Endodermal cell (in vitro differentiated cells): ENCODE measurements at regions not wholly inside any gene's neighbourhood (a gene's known extent, or its start where the extent isn't known, plus 50 kb on each side); places are given as distances from the start of the nearest gene placed in this dataset.

ENCODE experiments used
- DNase-seq: peaks from one replicate; pipeline ENCODE4 v3.0.0-alpha.2; 2017
- H3K27ac ChIP-seq: 2 replicates; pipeline ENCODE4 v1.5.1; 2013; ENCODE audit warnings: mild to moderate bottlenecking, low read depth, low read length, moderate library complexity
- H3K27me3 ChIP-seq: 2 replicates; pipeline ENCODE4 v1.6.1; 2013; ENCODE audit warnings: mild to moderate bottlenecking, low read length, moderate library complexity; ENCODE audit not compliant: insufficient read depth, control insufficient read depth, poor library complexity, severe bottlenecking
- H3K36me3 ChIP-seq: 2 replicates; pipeline ENCODE4 v1.7.0; 2013; ENCODE audit warnings: mild to moderate bottlenecking, low read length, moderate library complexity; ENCODE audit not compliant: control insufficient read depth, insufficient read depth
- H3K4me1 ChIP-seq: one replicate; pipeline ENCODE4 v1.7.0; 2013; ENCODE audit warnings: low read length; ENCODE audit not compliant: control insufficient read depth, insufficient read depth
- H3K4me3 ChIP-seq: 2 replicates; pipeline ENCODE4 v1.5.1; 2013; ENCODE audit warnings: mild to moderate bottlenecking, low read length, moderate library complexity
- H3K9ac ChIP-seq: 2 replicates; pipeline ENCODE4 v1.6.1; 2013; ENCODE audit warnings: mild to moderate bottlenecking, low read length, moderate library complexity; ENCODE audit not compliant: poor library complexity, severe bottlenecking; ENCODE audit errors: extremely low read depth
- H3K9me3 ChIP-seq: 2 replicates; pipeline ENCODE4 v1.6.1; 2013; ENCODE audit warnings: mild to moderate bottlenecking, low read length, moderate library complexity; ENCODE audit not compliant: control insufficient read depth
- H3K27ac Mint-ChIP-seq: 2 replicates; pipeline ENCODE4 v1.8.0; 2020; ENCODE audit warnings: mixed read lengths
- H3K27me3 Mint-ChIP-seq: 2 replicates; pipeline ENCODE4 v1.8.0; 2021; ENCODE audit warnings: mild to moderate bottlenecking, mixed read lengths; ENCODE audit not compliant: insufficient read depth
- H3K36me3 Mint-ChIP-seq: 2 replicates; pipeline ENCODE4 v1.8.0; 2020; ENCODE audit warnings: low read depth, mixed read lengths
- H3K4me1 Mint-ChIP-seq: 2 replicates; pipeline ENCODE4 v1.8.0; 2020; ENCODE audit warnings: mixed read lengths
- H3K4me3 Mint-ChIP-seq: 2 replicates; pipeline ENCODE4 v1.8.0; 2020; ENCODE audit warnings: mild to moderate bottlenecking, moderate library complexity, mixed read lengths
- H3K9me3 Mint-ChIP-seq: 2 replicates; pipeline ENCODE4 v1.8.0; 2020; ENCODE audit warnings: mild to moderate bottlenecking, mixed read lengths
- WGBS, 2 experiments: methylation state at CpG; one replicate each; pipeline versions ENCODE4 v1.1.5 to v1.1.7; 2013; ENCODE audit warnings: missing lambda C conversion rate in 2 of 2, mixed read lengths in 1 of 2; ENCODE audit not compliant: insufficient coverage in 1 of 2, insufficient read length in 1 of 2; 5-methylcytosine and 5-hydroxymethylcytosine counted together
- TF ChIP-seq, protein P1 (sequence below): fragments of 200-600 bp; sonication (generic); conservative IDR thresholded peaks from 2 replicates; pipeline ENCODE4 v1.5.0; 2021; ENCODE audit warnings: antibody characterized with exemption, mild to moderate bottlenecking

DNA sequence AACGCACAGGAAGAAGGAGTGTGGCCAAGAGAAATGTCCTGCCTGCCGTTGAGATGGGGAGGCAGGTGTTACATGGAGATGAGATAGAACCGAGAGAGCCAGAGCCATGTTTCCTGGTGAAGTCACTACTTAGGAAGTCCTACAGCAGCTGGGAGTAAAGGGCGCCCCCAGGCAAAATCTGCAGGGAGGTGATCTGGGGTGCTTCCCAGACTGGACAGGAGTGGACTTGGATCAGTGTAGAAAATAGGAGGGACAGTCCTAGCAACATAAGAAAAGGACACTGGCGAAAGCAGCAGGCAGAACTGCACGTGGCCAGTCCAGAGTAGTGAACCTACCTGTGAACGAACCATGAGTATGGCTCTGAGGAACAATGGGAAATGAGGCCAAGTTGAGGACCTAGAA lies 85.3 kb downstream of the CD164 start:
- Histone ChIP-seq H3K36me3 (no peaks in the 10 kb centered on the region), H3K9me3 (no peaks in the 10 kb centered on the region), H3K27ac (no peak overlapping the region), H3K4me1 (peaks cover 2% of the 10 kb centered on the region), H3K9ac (no peak overlapping the region), H3K27me3 (no peaks in the 10 kb centered on the region), H3K4me3 (no peak overlapping the region)
- Mint-ChIP-seq H3K27ac (no peak overlapping the region), H3K9me3 (no peaks in the 10 kb centered on the region), H3K4me1 (peaks cover 22% of the 10 kb centered on the region), H3K36me3 (no peaks in the 10 kb centered on the region), H3K27me3 (peaks cover 2% of the 10 kb centered on the region), H3K4me3 (no peak overlapping the region)
- 88 to 90% methylated on average over 6 to 7 of the region's 7 CpGs for WGBS, 2 experiments
- TF ChIP-seq, protein P1, sequence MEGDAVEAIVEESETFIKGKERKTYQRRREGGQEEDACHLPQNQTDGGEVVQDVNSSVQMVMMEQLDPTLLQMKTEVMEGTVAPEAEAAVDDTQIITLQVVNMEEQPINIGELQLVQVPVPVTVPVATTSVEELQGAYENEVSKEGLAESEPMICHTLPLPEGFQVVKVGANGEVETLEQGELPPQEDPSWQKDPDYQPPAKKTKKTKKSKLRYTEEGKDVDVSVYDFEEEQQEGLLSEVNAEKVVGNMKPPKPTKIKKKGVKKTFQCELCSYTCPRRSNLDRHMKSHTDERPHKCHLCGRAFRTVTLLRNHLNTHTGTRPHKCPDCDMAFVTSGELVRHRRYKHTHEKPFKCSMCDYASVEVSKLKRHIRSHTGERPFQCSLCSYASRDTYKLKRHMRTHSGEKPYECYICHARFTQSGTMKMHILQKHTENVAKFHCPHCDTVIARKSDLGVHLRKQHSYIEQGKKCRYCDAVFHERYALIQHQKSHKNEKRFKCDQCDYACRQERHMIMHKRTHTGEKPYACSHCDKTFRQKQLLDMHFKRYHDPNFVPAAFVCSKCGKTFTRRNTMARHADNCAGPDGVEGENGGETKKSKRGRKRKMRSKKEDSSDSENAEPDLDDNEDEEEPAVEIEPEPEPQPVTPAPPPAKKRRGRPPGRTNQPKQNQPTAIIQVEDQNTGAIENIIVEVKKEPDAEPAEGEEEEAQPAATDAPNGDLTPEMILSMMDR, result no peak
- DNase-seq, result no peak

DNA sequence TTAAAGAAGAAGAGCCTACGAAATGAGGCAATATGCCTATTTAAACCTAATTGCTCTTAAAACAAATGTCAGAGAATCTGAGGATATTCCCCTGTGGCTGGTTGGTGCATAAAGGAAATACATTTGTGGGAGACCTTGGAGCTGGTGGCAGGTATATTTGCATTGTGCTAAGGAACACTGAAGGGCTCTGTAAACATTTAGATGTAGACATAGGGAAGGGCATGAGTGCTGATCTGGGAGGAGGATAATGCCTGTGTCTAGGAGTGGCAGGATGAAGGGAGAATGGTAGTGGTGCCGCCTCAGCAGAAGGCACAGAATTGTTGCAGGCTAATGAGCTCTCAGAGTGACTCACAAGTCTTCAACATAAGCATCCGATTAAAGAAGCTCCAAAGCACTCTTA lies 85.8 kb downstream of the CD164 start:
- Mint-ChIP-seq H3K4me3 (no peak overlapping the region), H3K27ac (no peak overlapping the region), H3K27me3 (peaks cover 2% of the 10 kb centered on the region), H3K9me3 (no peaks in the 10 kb centered on the region), H3K36me3 (no peaks in the 10 kb centered on the region), H3K4me1 (peaks cover 22% of the 10 kb centered on the region)
- DNase-seq, result no peak
- TF ChIP-seq, protein P1, result no peak
- H3K4me1 ChIP-seq, result no peaks in the 10 kb centered on the region
- no peak overlapping the region for H3K27ac ChIP-seq
- H3K9me3 ChIP-seq, result no peaks in the 10 kb centered on the region
- no peaks in the 10 kb centered on the region for H3K27me3 ChIP-seq
- no peaks in the 10 kb centered on the region for H3K36me3 ChIP-seq
- H3K4me3 ChIP-seq, result no peak overlapping the region
- H3K9ac ChIP-seq, result no peak overlapping the region
- 86% methylated on average over 3 of the region's 3 CpGs; no CpG with 5 or more reads in 1 of the 2 experiments for WGBS, 2 experiments

DNA sequence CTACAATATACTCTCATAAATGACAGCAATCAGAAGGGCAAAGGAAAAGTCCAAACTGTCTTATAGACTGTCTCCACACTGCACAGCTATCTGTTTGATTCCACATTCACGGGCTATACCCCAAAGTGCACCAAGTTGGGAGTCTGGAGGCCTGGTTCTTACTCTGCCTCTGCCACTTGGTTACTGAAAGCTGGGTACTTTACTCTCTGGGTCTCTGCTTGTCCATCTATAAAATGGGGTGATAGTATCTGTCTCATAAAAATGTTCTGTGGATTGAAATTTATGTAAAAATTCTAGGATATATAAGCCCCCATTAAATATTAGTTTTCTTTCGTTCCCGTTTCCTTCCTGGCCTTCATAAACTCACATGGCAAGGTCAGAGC lies 86.5 kb downstream of the CD164 start:
- no peaks in the 10 kb centered on the region for H3K36me3 ChIP-seq
- Mint-ChIP-seq H3K4me1 (peaks cover 18% of the 10 kb centered on the region), H3K27ac (no peak overlapping the region), H3K27me3 (peaks cover 2% of the 10 kb centered on the region), H3K4me3 (no peak overlapping the region), H3K36me3 (no peaks in the 10 kb centered on the region), H3K9me3 (no peaks in the 10 kb centered on the region)
- H3K9ac ChIP-seq, result no peak overlapping the region
- no peaks in the 10 kb centered on the region for H3K9me3 ChIP-seq
- no peaks in the 10 kb centered on the region for H3K27me3 ChIP-seq
- no peaks in the 10 kb centered on the region for H3K4me1 ChIP-seq
- WGBS, 2 experiments, result 91% methylated on average over 3 of the region's 3 CpGs; no CpG with 5 or more reads in 1 of the 2 experiments
- H3K27ac ChIP-seq, result no peak overlapping the region
- H3K4me3 ChIP-seq, result no peak overlapping the region
- DNase-seq, result no peak
- TF ChIP-seq, protein P1, result no peak
